NCI-H2196 treated with DMSO at 0.1 percent for 48 hours (cell line): ENCODE measurements at regions not wholly inside any gene's neighbourhood (a gene's known extent, or its start where the extent isn't known, plus 50 kb on each side); places are given as distances from the start of the nearest gene placed in this dataset.

Experiments used
- DNase-seq: peaks from one replicate; lab custom pipeline; 2025; ENCODE audit not compliant: unreplicated experiment; lab: John Stamatoyannopoulos, UW

DNA sequence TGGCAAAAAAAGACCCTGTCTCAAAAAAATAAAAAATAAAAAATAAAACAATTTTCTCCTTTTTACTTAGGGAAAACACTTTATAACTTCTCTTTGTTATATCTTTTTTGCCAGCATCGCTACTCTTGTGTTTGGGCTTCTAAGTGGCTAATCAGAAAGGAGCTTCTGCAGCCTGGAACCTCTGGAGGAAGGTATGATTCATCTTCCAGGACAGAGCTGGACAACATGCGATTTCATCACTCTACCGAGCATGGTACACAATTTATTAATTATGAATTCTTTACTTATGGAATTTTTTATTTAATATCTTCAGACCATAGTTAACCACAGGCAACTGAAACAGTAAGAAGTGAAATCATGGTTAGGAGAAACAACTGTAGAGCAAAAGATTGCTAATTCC is 1254.3 kb upstream of the AGA start:
- no peak for DNase-seq

DNA sequence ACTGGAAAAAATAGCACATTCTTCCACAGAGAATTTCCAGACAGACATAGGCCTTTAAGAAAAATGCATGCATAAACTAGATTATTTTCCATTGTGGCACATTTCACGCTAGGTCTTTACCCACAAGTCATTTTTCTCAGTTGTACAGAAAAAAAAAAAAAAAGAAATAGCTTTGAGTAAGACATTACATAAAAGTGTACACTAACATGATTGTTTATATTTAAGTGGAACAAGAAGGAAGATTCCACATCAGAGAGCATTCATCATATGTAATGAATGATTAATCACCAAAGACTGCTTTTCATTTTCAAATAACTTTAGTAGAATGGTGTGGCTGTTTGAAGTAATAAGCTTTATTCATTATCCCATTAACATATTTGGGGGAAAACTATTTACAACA is 1270.2 kb upstream of the AGA start:
- DNase-seq, result no peak

DNA sequence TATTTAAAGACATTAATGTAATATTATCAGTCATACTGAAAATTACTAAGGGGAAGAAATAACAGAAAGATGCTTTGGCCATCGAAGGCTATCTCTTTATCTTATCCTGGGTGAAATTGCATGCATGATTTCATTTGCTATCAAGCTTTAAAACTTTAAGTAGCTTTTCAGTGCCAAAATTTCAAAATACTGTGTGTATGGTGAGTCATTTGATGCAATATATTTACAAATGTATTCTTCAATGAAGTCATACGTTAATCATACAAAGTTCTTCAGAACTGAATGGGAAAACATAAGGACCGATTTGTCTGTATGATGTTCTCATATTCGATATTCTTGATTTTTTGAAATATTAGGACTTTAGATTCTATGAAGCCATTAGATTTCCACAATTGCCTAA is 1295.8 kb upstream of the AGA start:
- DNase-seq, result no peak

DNA sequence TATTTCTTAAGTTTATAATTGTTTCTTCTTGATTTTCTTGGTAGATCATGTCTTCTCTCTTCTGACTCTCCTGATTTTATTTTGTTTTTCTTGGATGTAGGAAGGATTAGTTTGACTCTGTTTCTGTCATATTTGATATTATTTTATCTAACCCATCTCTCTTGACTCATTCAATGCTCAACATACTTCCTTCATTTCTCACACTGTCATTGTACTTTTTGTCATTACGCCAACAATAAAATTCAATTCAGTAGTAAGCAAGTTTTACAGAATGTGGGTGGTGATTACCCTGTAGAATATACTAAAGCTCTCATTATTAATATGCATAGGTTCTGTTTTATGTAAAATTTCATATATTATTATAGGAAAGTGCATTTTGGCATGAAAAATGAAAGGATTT is 1303.0 kb upstream of the AGA start:
- DNase-seq, result no peak

DNA sequence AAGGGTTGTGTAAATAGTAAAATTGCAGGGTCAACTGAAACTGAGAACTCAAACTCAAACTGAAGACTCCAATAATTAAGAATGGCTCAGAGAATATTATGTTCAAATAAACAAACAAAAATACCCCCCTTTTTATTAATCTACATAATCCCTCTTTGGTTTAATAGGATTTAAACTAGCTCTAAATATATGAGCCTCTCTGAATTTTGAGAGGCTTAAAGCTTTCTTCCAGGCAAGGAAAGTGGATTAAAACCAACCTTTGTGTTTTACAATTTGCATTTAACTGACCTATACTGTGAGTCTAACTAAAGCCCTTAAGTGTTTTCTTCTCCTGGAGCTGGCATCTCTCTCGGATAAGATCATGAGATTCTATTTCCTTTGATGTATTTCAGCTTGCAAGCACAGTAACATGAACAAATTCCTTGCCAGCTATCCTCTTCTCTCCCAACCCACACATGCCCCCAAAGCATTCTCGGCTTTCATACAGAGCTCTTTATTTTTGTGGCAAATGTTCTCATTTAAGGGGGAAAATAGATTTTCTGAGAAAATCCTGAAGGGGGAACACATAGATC is 1310.8 kb upstream of the AGA start:
- no peak for DNase-seq

DNA sequence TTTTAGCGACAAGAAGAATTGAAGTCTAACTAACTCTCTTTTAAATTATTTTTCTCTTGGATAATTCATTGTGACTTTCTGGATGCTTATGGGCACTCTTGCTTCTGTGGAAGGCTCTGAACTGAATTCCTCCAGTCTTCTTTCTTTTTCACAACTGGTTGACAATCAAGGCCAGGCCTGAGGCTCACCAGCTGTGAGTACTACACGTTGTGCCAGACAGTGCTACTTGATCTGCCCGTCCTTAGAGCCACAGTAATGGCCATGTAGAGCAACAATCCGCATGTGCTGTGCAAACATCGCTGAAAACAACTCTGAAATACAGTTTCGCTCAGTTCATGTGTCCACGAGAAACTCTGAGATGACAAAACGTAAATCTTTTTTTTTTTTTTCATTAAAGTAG is 1336.3 kb upstream of the AGA start:
- DNase-seq, result no peak

DNA sequence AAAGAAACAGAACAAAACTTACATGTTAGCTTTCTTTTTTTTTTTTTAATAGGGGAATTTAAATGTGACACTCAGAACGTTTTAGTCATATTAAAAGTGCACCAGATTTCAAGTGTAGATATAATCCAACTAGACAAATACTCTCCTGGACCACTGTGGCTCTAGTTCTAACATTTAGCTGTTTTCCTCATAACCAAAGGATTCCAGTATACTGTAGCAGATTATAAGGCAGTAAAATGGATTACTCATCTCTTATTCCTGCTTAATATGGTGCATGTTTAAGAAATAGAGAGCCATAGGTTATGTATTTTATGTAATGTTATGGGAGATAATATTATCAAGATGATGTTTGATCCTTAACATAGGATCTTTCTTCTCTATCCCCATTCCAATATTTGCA is 1339.5 kb upstream of the AGA start:
- DNase-seq, result no peak

DNA sequence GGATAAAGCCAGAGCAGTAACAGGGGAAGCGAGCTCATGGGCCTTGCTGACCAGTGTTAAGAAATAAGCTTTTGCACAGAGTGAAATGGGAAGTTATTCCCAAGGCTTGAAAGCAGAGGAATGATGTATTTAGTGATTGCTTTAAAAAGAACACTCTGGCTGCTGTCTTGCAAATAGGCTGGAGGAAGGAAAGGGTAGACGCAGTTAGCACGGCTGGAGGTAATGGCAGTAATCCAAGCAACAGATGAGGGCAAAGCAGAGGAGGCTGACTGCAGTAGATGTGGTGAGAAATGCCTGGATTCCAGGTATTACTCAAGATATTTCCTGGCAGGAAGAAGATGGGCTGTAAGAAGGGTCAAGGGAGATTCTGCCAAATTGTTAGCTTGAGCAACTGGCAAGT is 1342.3 kb upstream of the AGA start:
- no peak for DNase-seq

DNA sequence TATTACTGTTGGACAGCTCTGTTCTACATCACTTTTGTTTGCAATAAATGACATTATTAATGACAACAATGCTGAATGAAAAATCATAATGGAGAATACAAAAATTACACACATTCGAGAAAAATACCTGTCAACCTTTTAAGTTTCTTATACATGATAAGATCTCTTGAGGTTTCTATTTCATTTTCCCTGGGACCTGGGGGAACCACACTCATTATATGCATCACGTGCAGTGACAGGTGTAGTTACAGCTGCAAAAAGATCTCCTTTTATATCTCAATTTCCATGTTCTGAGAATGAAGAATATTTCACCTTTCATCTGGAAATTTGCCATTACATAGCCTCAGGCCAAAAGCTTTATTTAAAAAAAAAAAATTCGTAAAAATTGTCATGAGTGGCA is 1347.0 kb upstream of the AGA start:
- no peak for DNase-seq

DNA sequence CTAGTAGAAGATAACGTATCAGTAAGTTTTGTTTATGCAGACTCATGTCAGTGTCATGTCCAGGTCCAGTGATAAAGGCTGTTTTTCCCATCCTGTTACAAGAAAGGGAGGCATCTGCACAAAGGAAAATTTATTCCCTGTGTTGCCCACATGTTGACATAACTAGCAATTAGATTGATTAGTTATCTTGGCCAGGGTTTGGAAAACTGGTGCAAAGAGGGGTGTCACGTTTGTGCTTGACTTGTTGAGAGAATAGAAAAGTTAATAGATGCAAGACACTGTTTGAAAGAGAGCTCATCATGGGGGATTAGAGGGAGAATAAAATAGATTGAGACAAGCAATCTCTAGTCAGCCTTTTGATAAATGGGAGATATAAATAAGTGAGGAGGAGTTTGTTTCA is 1357.0 kb upstream of the AGA start:
- no peak for DNase-seq

DNA sequence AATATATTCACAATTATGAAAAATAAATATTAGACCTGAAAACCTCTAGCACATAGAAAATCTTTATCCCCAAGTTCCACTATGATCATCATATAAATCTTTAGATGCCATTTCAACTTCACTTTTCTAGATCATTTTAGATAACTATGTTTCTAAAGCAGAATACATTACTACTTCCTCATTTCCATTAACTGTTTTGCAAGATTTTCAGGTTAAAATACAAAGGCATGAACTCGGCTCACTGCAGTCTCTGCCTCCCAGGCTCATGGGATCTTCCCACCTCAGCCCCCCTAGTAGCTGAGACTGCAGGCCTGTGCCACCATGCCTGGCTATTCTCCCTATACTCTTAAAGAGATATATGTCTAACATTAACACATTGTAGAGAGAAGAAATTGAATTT is 1365.9 kb upstream of the AGA start:
- no peak for DNase-seq

DNA sequence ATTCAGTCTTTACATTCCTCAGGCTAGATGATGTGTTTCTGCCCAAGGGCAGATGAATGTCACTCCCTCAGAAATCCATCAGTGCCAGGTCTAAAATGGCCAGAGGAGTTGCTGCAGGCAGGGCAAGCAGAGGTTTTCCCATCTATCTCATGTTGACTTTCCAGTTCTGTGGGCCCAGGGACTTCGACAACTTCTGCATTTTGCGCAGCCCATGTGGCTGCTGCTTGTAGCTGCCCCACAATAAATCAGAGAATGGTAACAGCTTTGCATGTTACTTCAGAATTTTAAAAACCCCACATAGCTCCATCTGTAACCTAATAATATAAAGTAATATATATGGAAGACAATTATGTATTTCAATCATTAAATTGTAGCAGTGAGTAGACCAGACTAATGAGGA is 1367.7 kb upstream of the AGA start:
- no peak for DNase-seq

DNA sequence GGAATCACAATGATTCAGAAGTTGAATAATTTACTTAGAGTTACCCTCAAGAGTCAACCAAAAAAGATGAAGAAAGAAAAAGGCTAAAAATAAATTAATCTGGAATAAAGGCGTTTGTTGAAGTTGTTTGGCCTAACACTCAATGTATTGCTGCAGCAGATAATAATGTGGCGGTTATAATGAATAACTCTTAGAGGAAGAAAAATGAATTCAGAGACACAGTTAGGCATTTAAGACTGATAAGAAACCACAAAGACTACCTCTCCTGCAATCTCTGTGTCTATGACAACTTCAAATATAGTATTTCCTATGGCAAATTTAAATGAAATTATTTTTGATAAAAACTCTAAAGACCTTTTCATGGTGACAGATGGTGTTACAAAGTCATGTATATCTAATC is 1369.1 kb upstream of the AGA start:
- no peak for DNase-seq

DNA sequence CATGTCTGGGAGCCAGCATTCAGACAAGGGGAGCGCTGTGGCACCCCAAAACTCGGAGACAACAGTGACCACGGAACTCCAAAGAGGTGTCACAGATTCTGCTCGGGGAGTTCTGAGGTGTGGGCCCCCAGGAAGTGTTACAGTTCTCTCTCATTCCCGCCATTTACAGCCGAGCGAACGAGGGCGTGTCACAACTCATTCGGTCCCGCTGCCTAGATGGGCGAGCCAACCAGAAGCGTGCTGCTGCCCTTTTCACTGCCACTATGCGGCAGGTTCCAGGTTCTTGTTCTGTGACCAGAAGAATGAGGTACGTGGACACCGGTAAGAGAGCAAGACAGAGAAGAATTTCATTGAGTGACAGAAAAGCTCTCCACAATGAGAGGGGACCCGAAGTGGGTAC is 1370.6 kb upstream of the AGA start:
- no peak for DNase-seq

DNA sequence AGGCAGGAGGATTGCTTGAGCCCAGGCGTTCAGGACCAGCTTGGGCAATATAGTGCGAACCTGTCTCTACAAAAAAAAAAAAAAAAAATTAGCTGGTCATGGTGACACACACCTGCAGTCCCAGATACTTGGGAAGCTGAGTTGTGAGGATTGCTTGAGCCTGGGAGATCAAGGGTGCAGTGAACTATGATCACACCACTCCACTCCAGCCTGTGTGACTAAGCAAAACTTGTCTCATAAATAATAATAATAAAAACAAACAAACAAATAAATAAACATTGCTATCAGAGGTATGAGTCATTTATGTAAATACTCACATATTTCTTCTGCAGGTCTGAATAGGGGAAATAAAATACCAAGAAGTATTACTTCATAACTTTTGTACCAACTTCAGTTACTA is 1372.7 kb upstream of the AGA start:
- DNase-seq, result no peak

DNA sequence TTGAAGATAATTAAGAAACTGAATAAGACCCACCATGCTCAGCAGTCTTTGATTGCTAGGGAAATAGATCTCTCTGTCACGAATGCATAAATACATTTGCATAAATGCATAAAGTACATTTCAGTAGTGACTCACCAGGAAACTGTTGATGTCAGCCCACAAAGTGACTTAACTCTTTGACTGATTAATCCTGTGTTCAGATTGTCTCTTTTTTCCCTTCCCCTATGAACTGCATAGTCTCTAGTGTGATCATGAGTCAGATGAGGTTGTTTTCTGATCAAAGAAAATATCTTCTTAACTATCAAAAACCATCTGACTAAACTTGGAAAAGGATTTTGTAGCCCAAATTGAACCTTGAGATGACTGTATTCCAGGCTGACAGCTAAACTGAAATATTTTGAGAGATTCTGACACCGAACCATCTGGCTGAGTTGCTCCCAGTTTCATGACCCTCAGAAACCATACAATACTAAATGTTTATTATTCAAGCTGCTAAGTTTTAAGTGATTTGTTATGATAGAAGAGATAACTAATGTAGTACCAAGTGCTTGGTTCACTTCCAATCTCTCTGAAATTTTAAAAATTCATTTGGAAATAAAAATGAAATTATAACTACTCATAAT is 1381.5 kb upstream of the AGA start:
- DNase-seq, result no peak

DNA sequence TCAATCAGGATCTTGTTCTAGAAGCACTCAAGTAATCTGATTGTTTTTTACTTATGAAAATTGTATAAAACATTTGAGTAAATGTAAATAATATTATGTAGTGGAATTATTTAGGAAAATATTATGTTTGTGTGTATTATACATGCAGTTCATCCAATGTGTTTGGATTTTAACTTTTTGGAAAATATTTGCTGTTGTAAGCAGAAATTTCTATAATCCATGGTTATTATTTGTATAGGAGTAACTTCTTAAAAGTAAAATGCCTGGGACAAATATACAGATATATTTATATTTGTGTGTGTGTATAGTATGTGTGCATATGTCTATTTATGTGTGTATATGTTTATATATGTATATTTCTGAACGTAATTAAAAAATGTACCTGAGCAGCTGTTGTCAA is 1394.6 kb upstream of the AGA start:
- no peak for DNase-seq

DNA sequence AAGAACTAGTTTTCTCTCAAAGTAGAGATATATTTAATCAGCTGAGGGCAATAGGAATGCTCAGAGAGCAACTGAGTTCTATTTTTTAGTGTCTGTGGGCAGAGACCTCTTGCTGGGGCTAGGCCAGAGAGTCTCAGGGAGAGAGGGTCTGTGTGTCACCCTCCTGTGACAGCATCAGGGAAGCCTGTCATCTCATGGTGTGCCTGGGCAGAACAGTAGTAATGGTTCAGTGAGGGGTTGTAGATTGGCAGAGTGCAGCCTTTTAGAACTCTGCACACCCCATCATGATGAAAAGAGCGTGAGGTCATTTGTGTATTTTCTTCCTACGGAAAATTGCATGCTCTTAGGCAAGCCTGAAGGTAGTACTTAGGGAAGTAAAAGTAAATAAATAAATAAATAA is 1396.5 kb upstream of the AGA start:
- no peak for DNase-seq

DNA sequence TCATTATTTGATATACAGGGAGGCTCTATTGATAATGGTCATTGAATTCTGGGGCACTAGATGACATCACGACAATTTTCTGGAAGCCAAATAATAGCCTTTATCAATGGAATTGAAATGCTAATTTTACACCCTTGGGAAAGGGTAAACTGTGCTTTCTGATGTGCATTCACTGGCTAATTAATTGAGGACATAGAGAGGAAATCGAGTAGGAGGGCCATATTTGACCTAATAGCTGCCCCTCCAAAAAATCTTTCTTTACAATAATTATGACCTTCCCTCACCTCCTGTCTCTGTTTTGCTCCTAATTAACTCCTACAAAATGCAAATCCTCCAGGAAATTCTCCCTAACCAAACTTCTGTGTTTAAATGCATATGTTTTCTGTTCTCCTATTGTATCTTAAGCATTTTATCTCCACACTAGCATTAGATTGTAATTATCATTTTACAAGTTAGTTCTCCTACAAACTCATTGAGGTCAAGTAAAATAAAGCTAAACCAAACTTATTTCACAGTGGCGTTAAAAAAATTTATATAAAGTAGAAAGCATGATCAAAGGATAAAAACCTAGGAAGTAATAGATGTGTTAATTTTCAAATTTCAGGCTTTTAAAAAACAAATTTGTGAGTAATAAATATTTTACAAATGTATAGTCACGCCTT is 1414.0 kb upstream of the AGA start:
- no peak for DNase-seq

DNA sequence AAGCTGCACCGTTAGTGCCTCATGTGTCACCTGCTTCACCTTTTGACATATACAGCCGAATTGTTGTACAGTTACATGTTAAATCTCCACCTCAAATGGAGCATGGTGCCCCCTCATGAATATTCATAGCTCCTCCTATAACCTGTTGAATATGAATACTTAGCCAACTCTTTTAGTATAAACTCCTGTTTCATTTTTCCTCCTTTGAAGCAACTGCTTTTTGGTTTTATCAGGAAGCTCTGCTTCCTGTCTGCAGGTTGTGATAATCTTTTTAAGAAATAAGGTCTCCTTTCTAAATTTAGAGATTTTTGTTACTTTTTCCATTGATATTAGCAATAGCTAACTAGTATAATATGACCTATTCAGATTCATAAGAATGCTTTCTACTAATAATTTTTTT is 1429.2 kb upstream of the AGA start:
- no peak for DNase-seq

DNA sequence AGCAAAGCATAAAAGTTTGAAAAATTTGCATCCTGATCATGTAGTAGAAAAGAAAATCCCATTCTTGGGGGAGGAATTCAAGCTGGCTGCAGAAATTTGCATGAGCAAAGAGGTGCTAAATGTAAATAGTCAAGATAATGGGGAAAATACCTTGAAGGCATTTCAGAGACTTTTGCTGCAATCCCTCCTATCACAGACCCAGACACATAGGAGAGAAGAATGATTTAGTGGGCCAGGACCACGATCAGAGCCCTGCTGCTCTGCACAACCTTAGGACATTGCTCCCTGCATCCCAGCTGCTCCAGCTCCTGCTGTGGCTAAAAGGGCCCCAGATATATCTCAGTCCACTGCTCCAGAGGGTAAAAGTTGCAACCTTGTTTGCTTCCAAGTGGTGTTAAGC is 1439.7 kb upstream of the AGA start:
- DNase-seq, result no peak

DNA sequence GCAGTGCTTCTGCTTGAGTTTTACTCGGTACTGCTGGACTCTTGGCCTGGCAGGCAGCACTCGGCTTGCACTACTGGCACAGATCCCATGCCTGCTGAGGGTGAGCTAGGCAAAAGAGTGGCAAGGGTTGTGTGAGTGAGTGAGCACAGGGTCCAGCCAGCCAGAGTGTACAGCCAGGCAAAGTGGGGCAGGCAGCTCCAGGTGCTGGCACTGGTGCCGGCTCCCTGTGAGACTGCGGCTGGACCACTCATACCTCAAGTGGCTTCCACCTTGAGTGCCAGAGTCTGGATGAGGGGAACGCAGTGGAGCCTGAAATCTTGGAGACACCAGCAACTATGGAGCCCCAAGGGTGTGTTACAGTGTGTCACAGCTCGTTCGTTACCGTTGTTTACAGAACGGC is 1451.9 kb upstream of the AGA start:
- DNase-seq, result no peak

DNA sequence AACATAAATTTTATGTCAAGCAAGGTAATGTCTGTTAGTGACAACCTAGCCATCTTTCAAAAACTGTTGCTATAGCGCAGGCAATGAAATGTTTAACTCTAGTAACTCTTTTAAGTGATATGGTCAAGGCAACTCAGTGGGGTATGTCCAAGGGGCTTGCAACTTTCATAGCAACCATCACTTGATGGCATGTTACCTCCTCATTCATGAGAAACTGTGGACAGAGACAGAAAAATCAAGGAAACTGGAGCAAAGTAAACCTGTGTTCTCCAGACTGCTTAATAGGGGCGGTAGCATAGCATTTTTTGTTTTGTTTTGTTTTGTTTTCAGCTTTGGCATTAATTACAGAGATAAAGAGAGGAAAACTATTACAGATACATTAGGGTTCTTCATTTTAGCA is 1456.8 kb upstream of the AGA start:
- DNase-seq, result no peak
